Kidney (tissue), 13 donors: ENCODE measurements at regions not wholly inside any gene's neighbourhood (a gene's known extent, or its start where the extent isn't known, plus 50 kb on each side); places are given as distances from the start of the nearest gene placed in this dataset.
"Not testable (repeated sequence)": the region's sequence is repeated elsewhere in the genome, so short reads cannot be mapped to it uniquely, and the experiment has no call there.

Experiments used
- DNase-seq, 5 donors: peaks; one replicate each; pipeline ENCODE4 v3.0.0-alpha.2; 2013 to 2020
- FAIRE-seq: peaks from 2 replicates; lab custom pipeline; 2012; peaks lifted over from hg19 to GRCh38; lab: Jason Lieb, UNC
- H3K27ac ChIP-seq, 2 donors: one replicate each; pipeline ENCODE4 v1.7.0; 2013; ENCODE audit warnings: low read depth in 2 of 2, low read length in 2 of 2, inconsistent platforms in 1 of 2
- H3K27me3 ChIP-seq: one replicate; pipeline ENCODE4 v1.7.1; 2013; ENCODE audit warnings: low read length, inconsistent platforms; ENCODE audit not compliant: control insufficient read depth, insufficient read depth
- H3K36me3 ChIP-seq, 3 donors: one replicate each; pipeline versions ENCODE4 v1.7.0 to v1.7.1; 2013; ENCODE audit warnings: low read length in 3 of 3, control low read depth in 1 of 3, inconsistent platforms in 1 of 3; ENCODE audit not compliant: insufficient read depth in 3 of 3, control insufficient read depth in 2 of 3
- H3K4me1 ChIP-seq, 3 donors: one replicate each; pipeline versions ENCODE4 v1.7.0 to v1.7.1; 2013; ENCODE audit warnings: low read length in 3 of 3, inconsistent platforms in 1 of 3, low read depth in 1 of 3; ENCODE audit not compliant: control insufficient read depth in 2 of 3, insufficient read depth in 2 of 3
- H3K4me3 ChIP-seq, 3 donors: one replicate each; pipeline versions ENCODE4 v1.7.0 to v1.8.1; 2013; ENCODE audit warnings: low read length in 3 of 3, control low read depth in 1 of 3, inconsistent platforms in 1 of 3
- H3K9ac ChIP-seq, 3 donors: one replicate each; pipeline versions ENCODE4 v1.7.0 to v1.7.1; 2013; ENCODE audit warnings: low read length in 3 of 3, control low read depth in 1 of 3, inconsistent platforms in 1 of 3
- H3K9me3 ChIP-seq, 3 donors: one replicate each; pipeline versions ENCODE4 v1.7.0 to v1.7.1; 2013; ENCODE audit warnings: low read length in 3 of 3, control low read depth in 1 of 3, inconsistent platforms in 1 of 3; ENCODE audit not compliant: control insufficient read depth in 2 of 3, insufficient read depth in 1 of 3
- CTCF ChIP-seq: IDR thresholded peaks from 3 replicates; pipeline ENCODE4 v1.5.1; 2012; ENCODE audit warnings: mild to moderate bottlenecking, moderate library complexity, borderline replicate concordance; ENCODE audit not compliant: insufficient read depth; ENCODE audit errors: extremely low read depth
- intact Hi-C: fragments of 100-400 bp; cut with DNase I; formaldehyde crosslinking; loops from one replicate; pipeline ENCODE4 v1.11.1; 2022
- donor health status: control.
- donor health status: control.
- donor health status: control.
- donor health status: control.
- donor health status: control.
- donor health status: DM: yes; HTN: yes; CAD: no.
- donor health status: Normal renal cell carcinoma (clear cell type).

GRCh38 chr12:131466306-131466705 lies 244.6 kb upstream of the SFSWAP start:
- no peaks in the 10 kb centered on the region for H3K27me3 ChIP-seq
- DNase-seq (no peak), FAIRE-seq (no peak)
- H3K9ac ChIP-seq: no peak overlapping the region
- H3K4me1 ChIP-seq: no peaks in the 10 kb centered on the region
- intact Hi-C loops: no loop called here
- no peak overlapping the region for H3K27ac ChIP-seq
- no peak overlapping the region for H3K4me3 ChIP-seq
- no peak for TF ChIP-seq CTCF
- H3K36me3 ChIP-seq: no peaks in the 10 kb centered on the region
- H3K9me3 ChIP-seq: peaks cover 0 to 4% (median 2%) of the 10 kb centered on the region in 3 donors

GRCh38 chr12:131466932-131467331 lies 244.0 kb upstream of the SFSWAP start:
- no peak for TF ChIP-seq CTCF
- Histone ChIP-seq H3K36me3 (no peaks in the 10 kb centered on the region), H3K4me3 (no peak overlapping the region), H3K9me3 (peaks cover 0 to 4% (median 2%) of the 10 kb centered on the region in 3 donors), H3K9ac (no peak overlapping the region), H3K4me1 (no peaks in the 10 kb centered on the region), H3K27ac (no peak overlapping the region), H3K27me3 (no peaks in the 10 kb centered on the region)
- intact Hi-C loops: no loop called here
- DNase-seq: no peak
- FAIRE-seq: no peak

DNA sequence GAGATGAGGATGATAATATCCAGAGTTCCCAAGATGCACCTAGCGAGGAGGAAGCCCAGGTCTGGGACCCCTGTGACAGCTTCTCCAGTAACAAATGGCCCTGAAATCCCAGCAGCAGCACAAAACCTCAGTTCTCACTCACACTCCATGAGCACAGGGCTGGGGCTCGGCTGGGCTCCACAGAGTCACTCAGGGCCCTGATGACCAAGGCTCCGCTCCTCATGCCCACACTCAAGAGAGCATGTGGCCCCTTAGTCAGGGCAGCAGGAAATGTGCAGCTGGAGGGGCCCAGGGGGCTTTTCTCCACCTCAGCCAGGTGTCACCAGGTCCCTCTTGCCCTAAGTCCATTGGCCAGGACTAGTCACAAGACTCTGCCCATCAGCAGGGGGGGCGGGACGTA lies 242.7 kb upstream of the SFSWAP start:
- no peak for FAIRE-seq
- H3K4me1 ChIP-seq: no peaks in the 10 kb centered on the region
- intact Hi-C loops: no loop called here
- no peaks in the 10 kb centered on the region for H3K27me3 ChIP-seq
- H3K27ac ChIP-seq: no peak overlapping the region
- no peak overlapping the region for H3K4me3 ChIP-seq
- no peak for TF ChIP-seq CTCF
- peaks cover 0 to 4% (median 0%) of the 10 kb centered on the region in 3 donors for H3K9me3 ChIP-seq
- no peak for DNase-seq
- no peaks in the 10 kb centered on the region for H3K36me3 ChIP-seq
- H3K9ac ChIP-seq: no peak overlapping the region

GRCh38 chr12:131469945-131470344 lies 240.9 kb upstream of the SFSWAP start:
- H3K9me3 ChIP-seq, H3K27me3 ChIP-seq, DNase-seq, intact Hi-C loops, H3K27ac ChIP-seq, H3K36me3 ChIP-seq, H3K4me3 ChIP-seq, H3K4me1 ChIP-seq, H3K9ac ChIP-seq, FAIRE-seq: not testable (repeated sequence)
